T-helper 17 cell (primary cell): ENCODE measurements at regions not wholly inside any gene's neighbourhood (a gene's known extent, or its start where the extent isn't known, plus 50 kb on each side); places are given as distances from the start of the nearest gene placed in this dataset.
A peak's percentile ranks its signal among the peaks of the same experiment; 100 is the strongest.

Experiments
- ATAC-seq: fragments of 150-1000 bp; cut with Tn5 transposase; 2 replicates; pipeline ENCODE4 v1.10.0; 2021; ENCODE audit warnings: mild to moderate bottlenecking, moderate library complexity
- DNase-seq, 3 donors: peaks; one replicate each; pipeline versions ENCODE4 v3.0.0 to v3.0.0-alpha.2; 2020 to 2021
- H3K9me3 ChIP-seq: one replicate; pipeline ENCODE4 v1.7.0; 2013; ENCODE audit warnings: low read length, mild to moderate bottlenecking; ENCODE audit not compliant: control insufficient read depth, poor library complexity, severe bottlenecking
- H3K27ac Mint-ChIP-seq: one replicate; pipeline ENCODE4 v1.8.0; 2022; ENCODE audit warnings: mild to moderate bottlenecking, moderate library complexity, mixed read lengths
- H3K27me3 Mint-ChIP-seq: one replicate; pipeline ENCODE4 v1.8.0; 2022; ENCODE audit warnings: mixed read lengths
- H3K36me3 Mint-ChIP-seq: one replicate; pipeline ENCODE4 v1.8.0; 2022; ENCODE audit warnings: low read depth, mixed read lengths
- H3K4me1 Mint-ChIP-seq: one replicate; pipeline ENCODE4 v1.8.0; 2022; ENCODE audit warnings: mild to moderate bottlenecking, mixed read lengths
- H3K4me3 Mint-ChIP-seq: one replicate; pipeline ENCODE4 v1.8.0; 2022; ENCODE audit warnings: mild to moderate bottlenecking, moderate library complexity, mixed read lengths

GRCh38 chr2:53403792-53404413 lies 363.7 kb upstream of the CHAC2 start:
- H3K27ac Mint-ChIP-seq: no peak overlapping the region
- H3K9me3 ChIP-seq: no peaks in the 10 kb centered on the region
- no peak overlapping the region for H3K4me3 Mint-ChIP-seq
- no peaks in the 10 kb centered on the region for H3K4me1 Mint-ChIP-seq
- no peaks in the 10 kb centered on the region for H3K27me3 Mint-ChIP-seq
- no peak for DNase-seq
- H3K36me3 Mint-ChIP-seq: no peaks in the 10 kb centered on the region
- ATAC-seq: no peak

DNA sequence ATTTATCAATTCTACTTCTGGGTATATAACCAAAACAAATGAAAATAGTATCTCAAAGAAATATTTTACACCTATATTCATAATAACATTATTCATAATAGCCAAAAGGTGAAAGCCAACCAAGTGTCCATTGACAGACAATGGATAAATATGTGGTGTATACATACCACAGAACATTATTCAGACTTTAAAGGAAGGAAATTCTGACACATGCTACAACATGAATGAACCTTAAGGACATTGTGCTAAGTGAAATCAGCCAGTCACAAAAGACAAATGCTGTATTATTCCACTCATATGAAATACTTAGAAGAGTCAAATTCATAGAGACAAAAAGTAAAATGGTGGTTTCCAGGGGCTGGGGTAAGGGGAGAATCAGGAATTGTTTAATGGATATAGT lies 370.5 kb upstream of the CHAC2 start:
- Mint-ChIP-seq H3K4me1 (no peaks in the 10 kb centered on the region), H3K27me3 (no peaks in the 10 kb centered on the region), H3K4me3 (no peak overlapping the region), H3K36me3 (no peaks in the 10 kb centered on the region), H3K27ac (no peak overlapping the region)
- ATAC-seq: no peak
- H3K9me3 ChIP-seq: peaks cover 2% of the 10 kb centered on the region
- DNase-seq: no peak

GRCh38 chr2:53381271-53381670 lies 386.3 kb upstream of the CHAC2 start:
- Mint-ChIP-seq H3K36me3 (no peaks in the 10 kb centered on the region), H3K4me1 (no peaks in the 10 kb centered on the region), H3K27ac (no peak overlapping the region), H3K4me3 (no peak overlapping the region), H3K27me3 (no peaks in the 10 kb centered on the region)
- DNase-seq: no peak
- ATAC-seq: no peak
- H3K9me3 ChIP-seq: no peaks in the 10 kb centered on the region

DNA sequence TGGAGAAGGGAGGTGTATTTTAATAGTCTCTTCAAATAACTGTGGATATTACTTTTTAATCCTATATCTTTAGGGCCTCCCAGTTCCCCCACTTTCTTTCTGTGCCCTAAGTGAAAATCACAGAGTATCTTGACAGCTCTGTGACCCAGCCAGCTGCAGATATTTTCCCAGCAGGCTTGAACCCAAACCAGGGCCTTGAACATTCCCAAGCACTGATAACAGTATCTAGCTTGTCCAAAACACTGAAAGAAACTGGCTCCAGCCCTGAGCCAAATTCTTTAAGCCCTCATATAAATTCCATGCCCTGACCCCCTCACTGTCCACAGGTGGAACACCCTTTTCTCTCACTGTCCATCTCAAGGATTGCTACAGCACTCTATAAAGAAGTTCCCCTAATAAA lies 388.1 kb upstream of the CHAC2 start:
- DNase-seq (no peak), ATAC-seq (no peak)
- Mint-ChIP-seq H3K27ac (no peak overlapping the region), H3K27me3 (no peaks in the 10 kb centered on the region), H3K36me3 (no peaks in the 10 kb centered on the region), H3K4me1 (no peaks in the 10 kb centered on the region), H3K4me3 (no peak overlapping the region)
- no peaks in the 10 kb centered on the region for H3K9me3 ChIP-seq

DNA sequence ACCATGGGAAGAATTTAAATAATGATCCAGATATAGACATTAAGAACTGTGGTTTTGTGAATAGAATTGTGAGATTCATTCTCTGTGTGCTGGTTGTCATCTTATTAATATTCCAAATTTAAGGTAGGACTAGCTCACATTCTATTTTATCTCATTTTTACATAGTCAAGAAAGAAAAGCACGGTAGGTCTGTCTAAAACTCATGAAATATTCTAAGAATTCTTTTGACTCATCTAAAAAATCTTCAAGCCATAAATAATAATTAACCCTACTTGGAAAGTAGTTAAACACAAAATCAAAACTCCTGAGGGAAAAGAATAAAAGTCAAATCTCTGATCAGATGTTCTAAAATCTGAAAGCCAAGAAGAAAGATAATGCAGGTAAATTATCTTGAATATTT lies 388.8 kb upstream of the CHAC2 start:
- no peaks in the 10 kb centered on the region for H3K4me1 Mint-ChIP-seq
- H3K27me3 Mint-ChIP-seq: no peaks in the 10 kb centered on the region
- ATAC-seq (no peak), DNase-seq (no peak)
- no peak overlapping the region for H3K27ac Mint-ChIP-seq
- H3K36me3 Mint-ChIP-seq: no peaks in the 10 kb centered on the region
- H3K4me3 Mint-ChIP-seq: no peak overlapping the region
- H3K9me3 ChIP-seq: no peaks in the 10 kb centered on the region

DNA sequence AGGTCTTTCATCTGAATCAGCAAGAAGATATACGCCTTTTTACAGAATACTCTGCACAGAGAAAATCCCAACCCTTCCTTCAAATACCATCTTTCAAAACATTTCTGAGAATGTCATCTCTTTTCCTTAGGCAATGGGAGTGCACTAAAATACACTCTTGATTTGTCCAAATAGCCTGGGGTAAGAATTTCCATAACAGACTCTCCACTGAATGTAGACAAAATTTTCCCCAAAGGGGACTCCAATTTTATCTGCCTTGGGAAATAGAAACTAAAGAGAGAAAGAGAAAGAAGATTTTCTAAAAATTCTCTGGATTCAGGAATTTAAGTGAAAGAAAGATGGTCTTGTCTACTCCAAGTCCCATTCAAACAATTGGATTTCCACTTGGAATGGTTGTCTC lies 394.5 kb upstream of the CHAC2 start:
- Mint-ChIP-seq H3K4me3 (no peak overlapping the region), H3K27ac (no peak overlapping the region), H3K27me3 (no peaks in the 10 kb centered on the region), H3K36me3 (no peaks in the 10 kb centered on the region), H3K4me1 (no peaks in the 10 kb centered on the region)
- DNase-seq (no peak), ATAC-seq (no peak)
- H3K9me3 ChIP-seq: no peaks in the 10 kb centered on the region

- no peak for ATAC-seq
- H3K4me1 Mint-ChIP-seq: no peaks in the 10 kb centered on the region
These were observed 401.1 kb upstream of the CHAC2 start for GRCh38 chr2:53366543-53366942.

GRCh38 chr2:53362934-53363333 lies 404.7 kb upstream of the CHAC2 start:
- DNase-seq: no peak
- H3K4me3 Mint-ChIP-seq: no peak overlapping the region
- ATAC-seq: no peak
- H3K36me3 Mint-ChIP-seq: no peaks in the 10 kb centered on the region
- H3K9me3 ChIP-seq: no peaks in the 10 kb centered on the region
- no peaks in the 10 kb centered on the region for H3K4me1 Mint-ChIP-seq
- no peaks in the 10 kb centered on the region for H3K27me3 Mint-ChIP-seq
- H3K27ac Mint-ChIP-seq: no peak overlapping the region

More at GRCh38 chr2:53366543-53366942, 401.1 kb upstream of the CHAC2 start:
- no peaks in the 10 kb centered on the region for H3K27me3 Mint-ChIP-seq
- no peak overlapping the region for H3K27ac Mint-ChIP-seq
- H3K4me3 Mint-ChIP-seq: no peak overlapping the region
- DNase-seq: no peak
- no peaks in the 10 kb centered on the region for H3K36me3 Mint-ChIP-seq
- H3K9me3 ChIP-seq: no peaks in the 10 kb centered on the region

GRCh38 chr2:53356291-53356905 lies 411.2 kb upstream of the CHAC2 start:
- DNase-seq (peak in 1 of 3 donors; percentile 6), ATAC-seq (no peak)
- Mint-ChIP-seq H3K27ac (no peak overlapping the region), H3K36me3 (no peaks in the 10 kb centered on the region), H3K4me1 (no peaks in the 10 kb centered on the region), H3K27me3 (no peaks in the 10 kb centered on the region), H3K4me3 (no peak overlapping the region)
- H3K9me3 ChIP-seq: no peaks in the 10 kb centered on the region

- no peak overlapping the region for H3K27ac Mint-ChIP-seq
- ATAC-seq: no peak
- no peaks in the 10 kb centered on the region for H3K4me1 Mint-ChIP-seq
- no peak overlapping the region for H3K4me3 Mint-ChIP-seq
- no peak for DNase-seq
- H3K36me3 Mint-ChIP-seq: no peaks in the 10 kb centered on the region
- H3K27me3 Mint-ChIP-seq: peaks cover 9% of the 10 kb centered on the region
- H3K9me3 ChIP-seq: no peaks in the 10 kb centered on the region
These were observed 414.2 kb upstream of the CHAC2 start for GRCh38 chr2:53353135-53354114.

DNA sequence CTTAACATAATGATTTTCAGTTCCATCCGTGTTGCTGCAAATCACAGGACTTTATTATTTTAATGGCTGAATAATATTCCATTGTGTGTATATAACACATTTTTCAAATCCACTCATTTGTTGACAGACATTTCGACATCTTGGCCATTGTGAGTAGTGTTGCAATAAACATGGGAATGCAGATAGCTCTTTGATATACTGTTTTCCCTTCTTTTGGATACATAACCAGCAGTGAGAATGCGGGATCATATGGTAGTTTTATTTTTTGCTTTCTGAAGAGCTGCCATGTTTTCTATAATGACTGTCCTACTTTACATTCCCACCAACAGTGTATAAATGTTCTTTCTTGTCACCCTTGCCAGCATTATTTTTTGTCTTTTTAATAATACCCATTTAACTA lies 420.3 kb upstream of the CHAC2 start:
- no peak for DNase-seq
- no peak overlapping the region for H3K4me3 Mint-ChIP-seq
- H3K36me3 Mint-ChIP-seq: no peaks in the 10 kb centered on the region
- H3K27ac Mint-ChIP-seq: no peak overlapping the region
- no peaks in the 10 kb centered on the region for H3K9me3 ChIP-seq
- H3K4me1 Mint-ChIP-seq: no peaks in the 10 kb centered on the region
- no peak for ATAC-seq
- H3K27me3 Mint-ChIP-seq: peaks cover 9% of the 10 kb centered on the region

DNA sequence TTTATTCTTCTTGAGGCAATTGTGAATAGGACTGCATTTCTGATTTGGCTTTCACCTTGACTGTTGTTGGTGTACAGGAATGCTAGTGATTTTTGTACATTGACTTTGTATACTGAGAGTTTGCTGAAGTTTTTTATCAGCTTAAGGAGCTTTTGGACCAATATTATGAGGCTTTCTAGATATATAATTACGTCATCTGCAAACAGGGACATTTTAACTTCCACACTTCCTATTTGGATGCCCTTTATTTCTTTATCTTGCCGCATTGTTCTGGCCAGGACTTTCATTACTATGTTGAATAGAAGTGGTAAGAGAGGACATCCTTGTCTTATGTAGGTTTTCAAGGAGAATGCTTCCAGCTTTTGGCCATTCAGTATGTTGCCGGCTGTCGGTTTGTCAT lies 425.4 kb upstream of the CHAC2 start:
- no peaks in the 10 kb centered on the region for H3K27me3 Mint-ChIP-seq
- ATAC-seq (no peak), DNase-seq (no peak)
- no peaks in the 10 kb centered on the region for H3K4me1 Mint-ChIP-seq
- H3K36me3 Mint-ChIP-seq: no peaks in the 10 kb centered on the region
- H3K9me3 ChIP-seq: no peaks in the 10 kb centered on the region
- no peak overlapping the region for H3K27ac Mint-ChIP-seq
- H3K4me3 Mint-ChIP-seq: no peak overlapping the region

DNA sequence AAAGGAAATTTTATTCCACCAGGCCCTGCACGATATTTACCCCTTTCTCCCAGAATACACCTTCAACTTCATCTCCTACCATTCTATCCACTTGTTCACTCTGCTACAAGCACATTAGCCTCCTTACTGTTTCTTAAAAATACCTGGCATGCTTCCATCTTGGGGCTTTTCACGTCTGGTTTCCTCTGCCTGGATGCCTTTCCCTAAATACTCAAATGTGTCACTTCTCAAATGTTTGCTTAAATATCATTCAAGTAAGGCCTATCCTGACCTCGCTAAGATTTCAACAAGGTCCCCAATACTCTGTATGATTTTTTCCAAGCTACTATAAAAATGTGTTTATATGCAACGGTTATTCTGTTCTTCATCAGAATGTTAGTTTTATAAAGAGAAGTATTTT lies 433.0 kb upstream of the CHAC2 start:
- Mint-ChIP-seq H3K36me3 (peaks cover 2% of the 10 kb centered on the region), H3K4me3 (no peak overlapping the region), H3K27ac (no peak overlapping the region), H3K4me1 (peaks cover 2% of the 10 kb centered on the region), H3K27me3 (no peaks in the 10 kb centered on the region)
- DNase-seq: no peak
- ATAC-seq: no peak
- H3K9me3 ChIP-seq: no peaks in the 10 kb centered on the region
